GM18511 (cell line): ENCODE measurements at regions not wholly inside any gene's neighbourhood (a gene's known extent, or its start where the extent isn't known, plus 50 kb on each side); places are given as distances from the start of the nearest gene placed in this dataset.

Experiments
- ATAC-seq: cut with Tn5 transposase; IDR thresholded peaks from one replicate; pipeline ENCODE4 v1.9.1; 2021; ENCODE audit warnings: mild to moderate bottlenecking, moderate library complexity; ENCODE audit not compliant: unreplicated experiment

DNA sequence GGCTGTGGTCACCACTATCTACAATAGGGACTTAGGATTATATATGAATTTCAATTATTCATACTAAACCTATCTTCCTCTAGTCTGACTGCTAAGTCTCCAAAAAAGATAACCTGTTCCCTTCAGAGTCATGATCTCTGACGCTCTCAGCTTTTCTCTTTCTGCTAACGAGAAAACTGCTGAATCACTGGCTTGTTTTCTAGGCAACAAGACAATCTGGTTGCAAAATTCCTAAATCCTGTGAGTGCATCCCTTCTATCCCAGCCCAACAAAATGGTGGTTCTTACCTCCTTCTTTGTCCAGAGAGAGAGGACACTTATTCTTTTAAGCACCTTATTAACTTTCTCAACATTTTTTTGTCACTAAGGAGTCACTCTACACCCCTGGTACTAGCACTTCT lies 312.3 kb upstream of the PKDCC start:
- ATAC-seq = no peak

DNA sequence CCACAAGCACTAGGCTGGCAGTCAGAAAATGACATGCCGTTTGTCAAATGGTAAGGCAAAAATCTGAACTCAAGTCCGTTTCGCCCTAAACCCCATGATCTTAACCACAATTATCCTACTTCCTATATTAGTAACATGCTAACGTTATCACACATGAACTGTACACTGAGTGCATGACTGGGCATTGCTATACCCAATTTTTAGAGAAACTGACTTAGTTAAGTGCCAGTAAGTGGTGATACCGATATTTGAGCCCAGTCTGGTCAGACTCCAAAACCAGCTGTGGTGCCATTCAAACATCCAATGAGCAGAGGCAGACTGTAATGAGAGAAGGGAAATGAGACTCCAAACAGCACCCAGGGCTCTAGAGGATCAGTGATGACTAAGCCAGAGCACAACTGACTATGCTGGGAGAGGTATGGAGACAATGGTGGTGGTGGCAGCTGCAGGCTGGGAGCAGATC lies 311.7 kb upstream of the PKDCC start:
- peak; percentile 95 for ATAC-seq

DNA sequence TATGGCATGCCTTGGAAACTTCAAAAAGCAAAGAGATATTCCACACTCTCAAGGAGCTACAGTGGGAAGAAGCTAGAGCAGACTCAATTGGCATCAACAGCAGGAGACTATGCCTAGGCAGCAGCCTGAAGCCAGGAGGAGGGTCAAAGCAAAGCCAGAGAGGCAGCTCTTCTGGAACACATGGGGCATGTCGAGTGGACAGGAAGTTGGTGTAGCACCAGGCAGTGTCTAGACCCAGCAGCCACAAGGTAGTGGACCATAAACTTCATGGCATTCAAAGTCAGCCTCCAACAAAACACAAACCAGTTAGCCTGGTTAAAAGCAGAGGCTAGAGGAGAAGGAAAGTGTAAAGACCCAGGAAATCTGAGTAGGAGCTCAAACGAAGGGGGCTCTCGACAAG lies 311.2 kb upstream of the PKDCC start:
- peak; percentile 47 for ATAC-seq

DNA sequence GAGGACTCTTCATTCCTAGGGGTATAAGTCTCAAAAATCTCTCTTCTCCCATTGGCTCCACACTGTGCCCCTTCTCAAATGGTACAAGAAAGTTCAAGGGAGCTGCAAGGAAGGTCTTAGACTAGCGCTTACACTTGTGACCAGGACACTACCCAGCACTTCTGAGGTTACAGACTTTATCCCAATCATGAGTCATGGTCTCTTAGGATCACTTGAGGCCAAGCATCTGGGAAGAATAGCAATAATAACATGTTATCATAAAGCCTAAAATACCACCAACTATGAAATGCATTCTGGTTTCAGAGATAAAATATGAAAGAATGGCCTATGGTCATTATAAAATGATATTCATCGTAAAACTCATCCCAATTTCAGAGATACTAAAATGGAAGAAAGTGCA lies 309.9 kb upstream of the PKDCC start:
- ATAC-seq = no peak

DNA sequence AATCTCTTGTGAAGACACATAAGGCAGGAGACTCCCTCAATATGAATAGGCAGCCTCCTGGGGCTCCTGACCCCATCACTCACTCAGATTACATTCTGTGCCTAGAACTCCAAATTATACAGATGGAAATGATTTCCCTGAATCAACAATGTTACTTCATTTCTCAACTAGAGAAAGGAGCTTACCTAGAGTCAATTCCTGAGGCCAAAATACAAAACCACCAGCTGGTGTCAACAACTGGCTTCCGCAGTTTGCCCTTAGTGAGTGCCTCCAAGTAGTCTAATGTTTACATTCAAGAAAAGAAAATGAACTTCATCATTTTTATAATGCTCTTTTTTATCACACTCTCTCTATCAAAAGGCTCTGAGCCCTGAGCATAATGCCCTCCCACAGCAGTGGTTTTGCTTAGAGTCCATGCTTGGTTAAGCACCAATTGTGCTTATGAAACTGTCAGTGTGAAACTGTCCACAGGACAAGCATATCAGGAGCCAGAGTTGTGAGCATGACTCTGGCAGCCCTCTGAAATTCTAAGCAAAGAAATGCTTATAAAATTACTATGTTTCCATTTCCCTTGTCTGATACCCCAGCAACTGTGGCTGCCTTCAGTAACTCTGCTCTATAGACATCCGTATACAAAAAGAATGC lies 305.7 kb upstream of the PKDCC start:
- ATAC-seq = peak; percentile 100

DNA sequence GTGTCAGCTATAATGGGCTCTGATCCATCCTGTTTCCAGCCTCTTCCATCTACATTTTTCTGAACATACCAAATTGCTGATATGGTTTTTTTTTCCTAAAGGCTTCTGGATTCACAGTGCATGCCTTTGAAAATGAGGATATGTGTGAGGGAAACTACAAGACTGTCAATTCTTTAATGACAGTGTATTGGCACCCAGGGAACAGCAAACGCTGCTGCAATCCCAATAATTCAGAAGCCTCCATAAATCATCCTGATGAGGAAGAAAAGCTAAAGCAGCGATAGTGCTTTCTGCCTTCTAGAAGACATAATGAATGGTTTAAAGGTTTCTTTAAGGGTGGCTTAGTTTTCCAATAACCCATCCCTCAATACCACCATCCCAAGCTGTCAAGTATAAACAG lies 304.5 kb upstream of the PKDCC start:
- ATAC-seq = no peak

DNA sequence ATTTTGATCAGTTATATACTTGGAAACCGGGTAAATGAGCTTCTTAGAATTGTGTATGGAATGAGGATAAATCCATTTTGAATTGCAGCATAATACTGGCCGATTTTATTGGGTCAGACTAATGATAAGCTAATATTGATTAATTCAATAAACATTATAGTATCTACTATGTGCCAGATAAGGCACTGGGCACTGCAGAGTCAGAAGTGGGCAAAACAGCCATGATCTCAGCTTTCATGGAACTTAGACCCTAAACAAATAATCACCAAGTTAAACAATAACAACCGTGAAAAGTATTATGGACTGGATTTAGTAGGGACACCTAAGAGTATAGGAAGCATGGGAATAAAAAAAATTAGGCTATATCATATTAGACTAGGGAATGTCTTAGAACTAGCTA lies 297.0 kb upstream of the PKDCC start:
- no peak for ATAC-seq

DNA sequence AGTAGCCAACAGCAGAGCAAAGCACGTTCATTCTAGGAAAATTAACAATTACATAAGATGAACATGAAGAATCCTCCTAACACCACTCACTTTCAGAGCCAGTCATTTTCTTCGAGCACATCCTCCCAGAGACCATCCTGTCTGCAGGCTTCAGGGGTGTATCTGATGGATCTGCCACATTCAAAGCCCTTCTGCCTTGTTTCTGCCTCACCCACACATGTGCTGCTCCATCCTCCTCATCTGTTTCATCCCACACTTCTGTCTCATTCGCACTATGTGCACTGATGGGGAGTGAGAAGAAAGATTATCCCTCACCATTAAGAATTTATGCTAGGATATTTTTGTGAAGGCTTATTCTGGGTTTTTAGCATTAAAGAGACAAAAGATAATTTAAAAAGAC lies 287.9 kb upstream of the PKDCC start:
- ATAC-seq = no peak

DNA sequence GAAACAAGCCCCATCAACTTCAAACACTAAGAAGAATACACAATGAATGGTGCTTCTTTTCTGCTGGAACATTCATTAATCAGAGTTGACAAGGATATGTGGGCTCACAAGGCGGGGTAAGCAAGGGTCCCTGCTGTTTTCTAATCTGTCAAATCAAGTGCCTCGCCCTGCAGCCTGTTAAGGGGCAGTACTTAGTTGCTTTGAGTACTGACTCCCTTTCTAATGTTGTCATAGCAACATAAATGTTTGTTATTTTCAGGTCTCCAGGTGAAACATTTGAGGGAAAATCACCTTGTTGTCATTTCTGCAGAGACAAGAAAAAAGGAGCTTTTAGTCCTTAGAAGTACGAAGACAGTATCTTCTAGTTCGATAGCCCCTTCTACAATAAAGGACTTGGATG lies 284.7 kb upstream of the PKDCC start:
- no peak for ATAC-seq

DNA sequence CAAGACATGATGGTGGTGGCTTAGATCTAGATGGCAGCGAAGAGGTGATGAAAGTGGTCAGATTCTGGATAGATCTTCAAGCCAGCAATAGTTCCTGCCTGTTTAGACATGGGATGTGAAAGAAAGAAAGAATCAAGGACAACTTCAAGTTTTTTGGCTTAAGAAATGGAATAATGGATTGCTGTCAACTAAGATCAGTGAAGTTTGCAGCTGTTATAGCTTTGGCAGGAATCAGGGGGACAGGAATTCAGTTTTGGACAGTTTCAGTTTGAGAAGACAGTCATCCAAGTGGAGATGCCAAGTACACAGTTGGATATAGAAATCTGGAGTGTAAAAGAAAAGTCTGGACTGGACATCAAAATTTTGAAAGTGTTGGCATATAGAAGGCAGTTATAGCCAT lies 283.7 kb upstream of the PKDCC start:
- no peak for ATAC-seq

DNA sequence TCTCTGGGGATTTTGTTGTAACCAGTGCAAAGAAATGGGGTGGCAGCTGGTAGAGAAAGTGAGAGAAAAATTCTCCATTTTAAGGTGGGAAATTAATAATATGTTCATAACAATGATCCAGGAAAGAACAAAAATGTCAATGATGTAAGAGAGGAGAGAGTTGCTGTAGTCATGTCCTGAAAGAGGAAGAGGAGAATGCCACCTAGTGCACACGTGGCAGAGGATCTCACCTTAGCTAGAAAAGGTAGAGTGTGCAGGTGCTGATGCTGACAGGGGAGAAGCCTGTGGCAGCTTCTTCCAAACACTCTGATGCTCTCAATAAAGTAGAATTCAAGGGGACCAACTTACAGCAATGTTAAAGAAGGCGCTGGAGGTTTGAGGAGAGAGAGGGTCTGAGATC lies 282.9 kb upstream of the PKDCC start:
- ATAC-seq = no peak

DNA sequence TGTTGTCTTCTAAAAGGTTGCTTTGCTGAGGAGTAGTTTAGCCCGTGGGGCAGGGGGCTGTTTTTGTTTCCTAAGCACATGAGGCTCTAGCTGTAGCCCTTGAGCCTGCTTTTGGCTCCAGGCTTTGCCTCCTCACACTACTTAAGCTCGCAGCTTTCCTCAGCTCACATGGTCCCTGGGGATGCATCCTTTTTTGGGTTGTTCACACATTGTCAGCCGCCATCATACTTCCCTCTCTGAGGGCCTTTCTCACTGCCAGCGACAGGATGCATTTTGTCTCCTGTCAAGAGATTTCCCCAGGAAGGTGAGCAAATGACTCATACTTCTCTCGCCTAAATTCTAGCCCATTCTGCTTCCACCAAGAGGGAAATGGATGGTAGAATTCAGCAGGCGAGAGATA lies 279.5 kb upstream of the PKDCC start:
- no peak for ATAC-seq

DNA sequence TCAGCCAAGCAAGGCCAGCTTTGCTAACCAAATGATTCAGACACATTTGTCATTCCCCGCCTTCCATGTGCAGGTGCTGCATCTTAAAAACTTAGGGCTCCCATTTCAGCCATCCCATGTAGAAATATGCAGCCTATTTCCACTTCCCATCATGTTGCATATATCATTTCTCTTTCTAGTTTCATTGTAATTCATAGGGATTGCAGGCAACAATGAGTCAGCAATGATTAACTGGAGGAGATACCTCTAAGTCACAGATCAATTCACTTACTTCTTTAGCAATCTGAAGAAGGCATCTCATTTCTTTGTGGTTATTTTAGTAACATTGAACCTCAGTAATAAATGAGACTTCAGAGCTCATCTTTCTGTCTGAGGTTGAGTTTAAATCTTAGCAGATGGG lies 276.1 kb upstream of the PKDCC start:
- no peak for ATAC-seq

DNA sequence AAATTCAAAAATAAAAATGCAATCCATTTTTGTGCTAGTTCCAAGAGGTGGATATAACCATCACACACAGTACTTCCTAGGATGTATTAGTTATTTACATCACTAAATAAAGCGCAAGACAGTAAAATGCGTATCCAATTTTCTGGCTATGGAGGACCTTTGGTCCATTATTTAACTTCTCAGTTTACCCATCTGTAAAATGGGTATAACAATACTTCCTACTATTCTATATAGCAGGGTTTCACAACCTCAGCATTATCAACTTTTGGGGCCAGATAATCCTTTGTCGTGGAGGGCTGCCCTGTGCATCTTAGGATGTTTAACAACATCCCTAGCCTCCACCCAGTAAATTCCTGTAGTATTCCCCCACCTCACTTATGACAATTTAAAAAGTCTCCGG lies 275.1 kb upstream of the PKDCC start:
- no peak for ATAC-seq

DNA sequence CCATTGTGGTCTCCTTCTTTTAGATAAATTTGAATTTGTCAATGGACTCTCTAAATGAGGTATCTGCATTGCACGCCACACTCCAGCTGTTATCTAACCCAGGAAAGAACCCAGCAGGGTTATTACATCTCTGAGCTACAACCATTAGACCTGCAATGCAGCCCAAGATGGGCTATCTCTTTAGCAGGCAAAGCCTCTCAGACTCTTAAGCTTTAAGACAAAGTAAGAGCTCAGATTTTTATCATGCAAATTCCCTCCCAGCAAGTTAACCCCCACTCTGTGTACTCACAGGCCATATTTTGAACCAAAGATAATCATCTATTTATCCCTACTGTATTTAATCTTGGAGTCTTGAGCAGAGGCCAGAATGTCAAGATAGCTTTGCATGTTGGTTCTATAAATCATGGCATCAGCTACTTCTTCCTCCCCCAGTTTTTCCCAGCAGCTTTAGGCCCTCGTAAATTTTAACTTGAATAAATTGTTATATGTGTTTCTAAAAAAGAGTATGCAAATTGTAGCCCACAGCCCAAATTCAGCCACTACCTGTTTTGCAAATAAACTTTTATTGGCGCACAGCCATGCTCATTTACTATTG lies 273.7 kb upstream of the PKDCC start:
- no peak for ATAC-seq

DNA sequence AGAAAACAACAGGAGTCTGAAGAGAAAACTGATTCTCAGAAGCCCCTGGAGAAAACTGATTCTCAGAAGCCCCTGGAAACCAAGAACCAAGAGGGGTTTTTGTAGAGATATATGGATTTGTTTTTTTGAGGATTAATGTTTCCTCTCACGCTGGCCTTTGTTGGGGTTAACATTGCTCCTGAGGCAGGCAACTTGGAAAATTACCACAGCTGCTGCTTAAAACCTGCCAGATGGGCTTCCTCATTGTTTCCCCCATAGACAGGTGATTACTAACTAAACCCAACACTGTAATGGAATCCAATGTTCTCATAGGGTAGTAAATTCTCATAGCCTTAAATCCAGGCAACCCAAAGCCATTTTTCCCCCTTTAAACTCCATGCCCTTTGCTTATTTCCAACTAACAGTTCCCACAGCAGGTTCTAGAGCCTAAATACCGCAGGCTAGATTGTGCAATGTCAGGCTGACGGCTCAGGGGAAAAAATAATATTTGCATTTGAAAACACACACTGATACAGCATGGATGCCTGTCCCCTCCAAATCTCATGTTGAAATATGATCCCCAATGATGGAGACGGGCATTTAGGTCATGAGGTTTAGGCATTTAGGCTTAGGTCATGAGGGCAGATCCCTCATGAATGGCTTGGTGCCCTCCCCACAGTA lies 272.3 kb upstream of the PKDCC start:
- no peak for ATAC-seq

DNA sequence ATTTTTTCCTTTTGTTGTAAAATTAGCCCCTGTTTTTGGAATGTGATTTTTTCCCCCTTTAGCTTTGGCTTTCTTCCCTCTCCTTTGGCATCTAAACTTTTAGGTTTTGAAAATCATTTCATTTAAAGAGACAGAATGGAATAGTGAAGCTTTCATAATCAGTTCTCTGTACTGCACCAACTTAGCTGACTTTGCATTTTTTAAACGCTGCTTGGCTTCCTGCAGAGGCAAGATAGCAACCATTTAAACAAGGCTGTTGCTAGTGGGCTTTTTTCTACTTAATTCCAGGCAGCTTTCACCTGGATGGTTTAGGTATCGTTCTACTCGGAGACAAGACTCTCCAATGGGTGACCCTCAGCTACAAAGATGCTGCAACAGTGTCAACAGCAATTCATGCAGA lies 267.9 kb upstream of the PKDCC start:
- no peak for ATAC-seq

DNA sequence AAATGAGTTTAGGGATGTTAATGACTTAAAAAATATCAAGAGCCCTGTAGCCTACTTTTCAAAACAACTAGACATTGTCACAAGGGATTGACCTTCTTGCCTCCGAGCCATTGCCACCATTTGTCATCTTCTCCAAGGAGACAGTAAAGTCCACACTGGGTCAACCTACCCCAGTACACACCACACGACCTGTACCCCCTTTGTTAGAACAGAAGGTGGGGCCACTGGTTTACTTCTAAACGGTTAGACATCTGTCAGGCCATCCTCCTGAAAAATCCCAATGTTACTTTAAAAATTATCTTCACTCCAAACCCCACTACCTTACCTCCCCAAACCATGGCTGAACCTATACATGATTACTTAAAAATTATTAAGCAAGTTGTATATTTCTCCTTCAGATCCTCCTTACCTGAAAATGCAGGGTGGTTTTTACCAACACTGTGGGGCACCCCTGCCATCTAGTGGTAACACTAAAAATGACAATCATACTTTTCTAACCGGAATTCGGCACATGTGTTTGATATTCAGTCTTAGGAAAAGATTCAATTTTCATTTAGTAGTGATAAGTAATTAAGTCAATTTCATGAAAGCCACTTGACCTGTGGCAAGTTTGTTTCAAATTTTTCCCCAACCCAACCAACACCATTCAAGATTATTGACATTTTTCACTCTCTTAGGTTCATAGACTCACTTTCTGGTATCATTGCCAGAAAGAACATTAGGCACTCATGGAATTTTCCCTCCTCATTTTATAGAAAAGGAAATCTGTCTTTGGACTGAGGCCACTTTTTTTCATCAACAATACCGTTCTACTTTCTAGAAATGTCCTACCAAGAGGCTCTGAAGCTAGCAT lies 265.3 kb upstream of the PKDCC start:
- ATAC-seq = peak; percentile 74

DNA sequence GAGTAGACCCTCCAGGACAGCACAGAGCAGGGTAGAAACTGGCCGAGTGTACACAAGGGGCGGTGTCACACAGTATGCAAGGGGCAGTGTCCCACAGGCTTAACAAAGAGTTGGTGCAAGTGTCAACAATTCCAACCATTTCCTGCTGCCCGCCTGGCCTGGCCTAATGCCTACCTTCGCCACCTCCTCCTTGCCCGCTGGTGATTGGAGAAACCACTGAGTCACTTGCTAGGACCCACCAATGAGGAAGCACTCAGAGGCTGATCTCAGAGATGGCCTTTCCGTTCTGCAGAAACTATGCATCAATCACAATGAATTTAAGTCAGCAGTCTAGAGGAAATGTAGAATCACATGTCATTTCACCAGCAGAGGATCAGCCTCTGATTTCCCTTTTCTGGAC lies 263.3 kb upstream of the PKDCC start:
- no peak for ATAC-seq

DNA sequence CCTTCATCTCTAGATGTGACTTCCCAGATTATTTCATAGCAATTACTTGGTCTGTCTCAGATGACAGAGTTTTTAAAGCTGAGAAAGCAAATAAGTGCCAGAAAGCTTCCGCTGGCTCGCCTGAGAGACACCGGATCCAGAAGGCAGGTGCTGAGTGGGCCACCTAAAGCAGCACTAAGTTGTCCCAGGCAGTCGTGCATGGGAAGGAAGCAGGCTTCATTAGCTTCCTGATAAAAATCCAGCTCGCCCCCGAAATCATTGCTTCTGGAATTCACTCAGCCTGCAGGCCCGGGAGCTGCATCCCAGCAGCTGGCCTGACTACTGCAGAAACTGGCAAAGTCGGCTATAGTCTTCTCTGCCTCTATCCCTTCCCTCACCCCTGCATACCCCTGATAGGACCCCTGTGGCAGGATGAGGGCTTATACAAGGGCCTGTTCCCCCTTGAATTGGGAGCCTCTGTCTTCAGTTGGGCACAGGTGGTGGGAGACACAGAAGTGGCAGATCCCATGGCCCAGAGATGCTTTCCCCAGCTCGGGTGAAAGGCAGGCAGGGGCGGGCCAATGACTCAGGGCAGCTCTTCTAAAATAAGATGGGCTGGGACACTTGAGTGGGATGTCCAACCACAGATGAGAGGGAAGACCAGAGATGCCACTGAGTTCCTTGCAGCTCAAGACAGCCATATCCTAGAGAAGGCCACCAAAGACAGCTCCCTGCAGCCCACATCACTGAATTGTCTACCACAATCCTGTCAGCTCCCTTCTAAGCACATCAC lies 262.4 kb upstream of the PKDCC start:
- no peak for ATAC-seq

DNA sequence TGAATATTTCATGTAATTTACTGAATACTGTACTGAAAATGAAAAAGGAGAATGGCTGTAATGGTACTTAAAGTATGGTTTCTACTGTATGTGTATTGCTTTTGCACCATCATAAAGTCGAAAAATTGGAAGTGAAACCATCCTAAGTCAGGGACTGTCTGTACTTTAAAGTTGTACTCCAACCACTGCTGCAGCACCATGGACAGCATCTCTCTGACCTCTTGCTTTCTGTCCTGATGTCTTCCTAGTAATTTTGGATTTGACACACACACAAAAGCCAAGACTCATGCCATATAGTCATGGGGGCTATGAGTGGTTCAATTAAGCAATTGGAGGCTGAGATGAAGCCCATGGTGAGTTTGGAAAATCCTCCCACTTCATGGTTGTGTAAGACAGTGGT lies 256.3 kb upstream of the PKDCC start:
- no peak for ATAC-seq
